WI38 (cell line): ENCODE measurements at regions not wholly inside any gene's neighbourhood (a gene's known extent, or its start where the extent isn't known, plus 50 kb on each side); places are given as distances from the start of the nearest gene placed in this dataset.
"Not testable (repeated sequence)": the region's sequence is repeated elsewhere in the genome, so short reads cannot be mapped to it uniquely, and the experiment has no call there.

Source experiments
- H3K4me3 ChIP-seq: 2 replicates; pipeline ENCODE4 v1.5.1; 2011; ENCODE audit warnings: low read depth, mild to moderate bottlenecking, control low read depth, low read length
- TF ChIP-seq, protein P1 (sequence below): IDR thresholded peaks from 2 replicates; pipeline ENCODE4 v1.5.1; 2012; ENCODE audit warnings: low read depth, mild to moderate bottlenecking, control low read depth, low read length

DNA sequence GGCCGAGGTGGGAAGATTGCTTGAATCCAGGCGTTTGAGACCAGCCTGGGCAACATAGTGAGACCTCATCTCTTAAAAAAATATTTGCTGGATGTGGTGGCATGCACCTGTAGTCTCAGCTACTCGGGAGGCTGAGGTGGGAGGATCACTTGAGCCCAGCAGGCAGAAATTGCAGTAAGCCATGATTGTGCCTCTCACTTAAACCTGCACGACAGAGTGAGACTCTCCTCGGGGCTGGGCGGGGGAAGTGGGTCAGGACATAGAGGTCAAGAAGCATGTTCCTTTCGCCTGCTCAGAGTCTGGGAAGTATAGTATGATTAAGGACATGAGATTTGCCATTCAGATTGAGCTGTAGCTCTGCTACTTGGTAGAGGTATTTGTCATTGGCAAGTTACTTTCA, 52.3 kb downstream of the SEPTIN7 start:
- H3K4me3 ChIP-seq, result not testable (repeated sequence)

DNA sequence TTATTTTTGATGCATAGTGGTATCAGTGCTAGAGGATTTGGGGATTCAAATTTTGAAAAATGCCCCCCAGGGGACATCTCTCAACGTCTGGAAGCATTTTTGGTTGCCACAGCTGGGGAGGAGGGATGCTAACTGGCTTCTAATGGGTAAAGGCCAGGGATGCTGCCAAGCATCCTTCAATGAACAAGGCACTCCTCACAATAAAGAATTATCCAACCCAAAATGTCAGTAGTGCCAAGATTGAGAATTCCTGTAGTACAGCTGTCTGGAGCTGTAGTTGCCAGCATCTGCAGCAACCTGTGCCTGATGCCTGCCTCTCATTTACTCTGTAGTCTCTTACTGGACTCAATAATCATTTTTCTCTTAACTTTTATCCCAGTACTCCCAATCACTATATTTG, 53.5 kb downstream of the SEPTIN7 start:
- TF ChIP-seq, protein P1, sequence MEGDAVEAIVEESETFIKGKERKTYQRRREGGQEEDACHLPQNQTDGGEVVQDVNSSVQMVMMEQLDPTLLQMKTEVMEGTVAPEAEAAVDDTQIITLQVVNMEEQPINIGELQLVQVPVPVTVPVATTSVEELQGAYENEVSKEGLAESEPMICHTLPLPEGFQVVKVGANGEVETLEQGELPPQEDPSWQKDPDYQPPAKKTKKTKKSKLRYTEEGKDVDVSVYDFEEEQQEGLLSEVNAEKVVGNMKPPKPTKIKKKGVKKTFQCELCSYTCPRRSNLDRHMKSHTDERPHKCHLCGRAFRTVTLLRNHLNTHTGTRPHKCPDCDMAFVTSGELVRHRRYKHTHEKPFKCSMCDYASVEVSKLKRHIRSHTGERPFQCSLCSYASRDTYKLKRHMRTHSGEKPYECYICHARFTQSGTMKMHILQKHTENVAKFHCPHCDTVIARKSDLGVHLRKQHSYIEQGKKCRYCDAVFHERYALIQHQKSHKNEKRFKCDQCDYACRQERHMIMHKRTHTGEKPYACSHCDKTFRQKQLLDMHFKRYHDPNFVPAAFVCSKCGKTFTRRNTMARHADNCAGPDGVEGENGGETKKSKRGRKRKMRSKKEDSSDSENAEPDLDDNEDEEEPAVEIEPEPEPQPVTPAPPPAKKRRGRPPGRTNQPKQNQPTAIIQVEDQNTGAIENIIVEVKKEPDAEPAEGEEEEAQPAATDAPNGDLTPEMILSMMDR, result no peak
- no peak overlapping the region for H3K4me3 ChIP-seq

DNA sequence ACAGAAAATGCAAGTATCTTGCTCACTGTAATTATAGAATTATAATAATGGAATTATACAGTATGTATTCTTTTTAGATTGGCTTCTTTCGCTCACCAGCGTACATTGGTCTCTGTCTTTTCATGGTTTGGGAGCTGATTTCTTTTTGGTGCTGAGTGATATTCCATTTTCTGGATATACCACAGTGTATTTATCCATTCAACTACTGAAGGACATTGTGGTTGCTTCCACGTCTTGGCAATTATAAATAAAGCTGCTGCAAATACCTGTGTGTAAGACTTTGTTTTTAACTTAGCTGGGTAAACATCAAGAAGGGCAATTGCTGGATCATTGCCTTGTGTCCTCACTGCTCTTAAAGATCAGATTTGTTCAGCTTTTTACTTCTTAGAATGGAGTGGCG, 55.3 kb downstream of the SEPTIN7 start:
- no peak overlapping the region for H3K4me3 ChIP-seq
- TF ChIP-seq, protein P1, result no peak

DNA sequence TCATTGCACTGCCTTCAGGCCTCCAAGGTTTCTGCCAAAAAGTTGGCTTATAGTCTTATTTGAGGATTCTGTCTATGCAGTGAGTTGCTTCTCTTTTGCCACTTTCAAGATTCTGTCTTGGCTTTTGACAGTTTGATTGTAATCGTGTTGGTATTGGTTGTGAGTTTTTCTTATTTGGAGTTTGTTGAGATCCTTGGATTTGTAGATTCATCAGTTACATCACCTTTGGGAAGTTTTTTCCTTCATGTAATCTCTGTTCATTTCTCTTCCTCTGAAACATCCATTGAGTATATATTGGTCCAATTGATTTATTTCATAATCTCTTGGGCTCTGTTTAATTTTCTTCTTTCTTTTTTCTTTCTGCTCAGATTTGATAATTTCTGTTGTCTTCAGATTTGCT, 59.8 kb downstream of the SEPTIN7 start:
- TF ChIP-seq, protein P1, result no peak
- H3K4me3 ChIP-seq, result no peak overlapping the region

DNA sequence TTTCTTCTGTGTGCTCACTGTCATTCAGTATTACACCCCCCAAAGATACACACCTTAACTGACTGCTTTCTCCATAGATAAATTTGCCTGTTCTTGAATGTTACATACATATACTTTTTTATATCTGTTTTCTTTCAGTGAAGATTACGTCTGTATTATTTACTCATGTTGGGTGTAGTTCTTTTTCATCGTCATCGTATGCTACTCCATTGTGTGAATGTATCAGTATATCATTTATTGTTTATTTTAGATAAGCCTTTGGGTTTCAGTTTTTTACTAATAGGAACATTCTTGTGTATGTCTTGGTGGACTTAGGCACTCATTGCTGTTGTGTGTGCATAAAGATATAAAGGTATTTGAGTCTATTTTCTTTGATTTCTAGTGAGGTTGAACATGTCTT, 64.4 kb downstream of the SEPTIN7 start:
- H3K4me3 ChIP-seq, result no peak overlapping the region
- TF ChIP-seq, protein P1, result no peak

DNA sequence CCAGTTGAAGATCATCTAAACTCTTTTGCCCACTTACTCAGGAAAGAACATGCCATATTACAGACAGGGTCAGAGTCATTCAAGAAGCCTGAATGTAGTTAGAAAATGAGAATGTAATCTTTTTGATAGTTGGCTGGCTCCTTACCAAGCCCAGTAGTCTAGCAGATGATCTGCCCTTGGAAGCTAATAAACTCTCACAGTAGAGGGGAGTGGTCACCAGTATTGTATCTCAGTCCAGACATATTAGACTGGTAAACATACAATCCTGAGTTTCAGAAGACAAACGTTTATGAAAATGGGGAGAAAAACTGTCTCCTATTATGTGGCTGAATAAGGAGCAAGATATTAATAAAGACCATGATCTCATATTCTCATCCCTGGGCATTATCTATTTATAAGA, 65.3 kb downstream of the SEPTIN7 start:
- TF ChIP-seq, protein P1, result no peak
- no peak overlapping the region for H3K4me3 ChIP-seq

DNA sequence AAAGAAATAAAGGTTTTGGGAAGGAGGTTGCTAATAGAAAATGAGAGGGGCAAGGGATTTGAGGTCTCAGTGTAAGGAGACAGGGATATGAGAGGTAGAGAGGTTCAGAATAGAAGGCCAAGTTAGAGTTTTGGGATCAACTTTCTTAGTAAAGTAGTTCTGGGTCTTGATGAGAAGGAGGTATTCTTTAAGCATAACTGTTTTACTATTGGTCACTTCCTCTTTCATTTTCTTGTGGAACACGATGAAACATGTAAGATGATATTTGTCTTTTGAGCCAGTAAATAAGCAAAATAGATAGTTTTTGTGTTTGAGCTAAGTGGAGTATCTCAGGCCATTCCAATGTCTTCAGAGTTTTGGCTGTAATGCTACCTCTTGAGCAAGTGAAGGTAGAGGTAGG, 68.3 kb downstream of the SEPTIN7 start:
- not testable (repeated sequence) for H3K4me3 ChIP-seq

DNA sequence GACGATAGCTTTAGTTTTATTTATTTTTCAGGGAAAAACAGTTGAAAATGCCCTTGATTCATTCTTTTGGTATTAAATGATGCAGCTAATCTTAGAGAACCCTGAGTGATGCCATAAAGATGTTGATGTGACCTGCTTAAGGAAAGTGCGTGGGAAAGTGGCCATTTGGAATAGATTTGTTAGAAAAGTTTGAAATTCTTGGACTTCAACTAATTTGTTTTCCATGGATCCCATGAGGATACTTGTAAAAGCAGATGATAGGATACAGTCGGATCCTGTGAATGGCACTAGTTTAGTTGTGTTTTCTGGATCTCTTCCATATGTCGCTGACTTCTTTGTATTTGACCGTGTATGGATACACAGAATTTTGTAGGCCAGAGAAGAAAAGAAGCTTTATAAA, 69.0 kb downstream of the SEPTIN7 start:
- H3K4me3 ChIP-seq, result no peak overlapping the region
- TF ChIP-seq, protein P1, result no peak

DNA sequence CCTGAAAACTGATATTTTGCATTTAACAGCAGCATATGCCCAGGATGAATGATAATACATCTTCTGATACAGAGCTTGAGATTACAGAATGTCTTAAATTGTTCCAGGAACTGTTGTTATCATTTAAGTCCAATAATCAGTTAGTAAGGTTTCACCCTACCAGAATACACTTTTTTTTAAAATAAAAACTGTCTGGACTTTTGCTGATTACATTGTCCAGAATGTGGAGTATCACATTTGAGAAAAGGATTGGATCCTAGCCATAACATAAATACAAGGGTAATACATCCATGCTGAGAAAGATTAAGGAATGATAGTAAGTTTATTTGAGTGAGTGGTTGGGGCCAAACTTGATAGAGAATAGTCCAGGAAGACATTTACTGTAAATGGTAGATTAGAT, 71.0 kb downstream of the SEPTIN7 start:
- no peak overlapping the region for H3K4me3 ChIP-seq
- TF ChIP-seq, protein P1, result no peak
